Astrocyte (in vitro differentiated cells and primary cell): ENCODE measurements at regions not wholly inside any gene's neighbourhood (a gene's known extent, or its start where the extent isn't known, plus 50 kb on each side); places are given as distances from the start of the nearest gene placed in this dataset.

Experiments used
- CTCF ChIP-seq: IDR thresholded peaks from 2 replicates; pipeline ENCODE4 v1.5.1; 2011; ENCODE audit warnings: low read depth, mild to moderate bottlenecking, inconsistent platforms, low read length, moderate library complexity; ENCODE audit not compliant: insufficient read depth
- EZH2 ChIP-seq: IDR thresholded peaks from 2 replicates; pipeline ENCODE4 v1.6.1; 2012; ENCODE audit warnings: mild to moderate bottlenecking, low read length, inconsistent platforms; ENCODE audit not compliant: insufficient read depth

GRCh38 chr6:16055852-16056251, 73.0 kb upstream of the MYLIP start:
- TF ChIP-seq CTCF (no peak), EZH2 (no peak)
